ENCODE measurements at regions not wholly inside any gene's neighbourhood (a gene's known extent, or its start where the extent isn't known, plus 50 kb on each side); places are given as distances from the start of the nearest gene placed in this dataset.
"Not testable (repeated sequence)": the region's sequence is repeated elsewhere in the genome, so short reads cannot be mapped to it uniquely, and the experiment has no call there.

GRCh38 chr12:91711925-91712324 lies 433.7 kb downstream of the BTG1 start:
- not testable (repeated sequence) for DNase-seq

GRCh38 chr12:91706466-91706865 lies 439.2 kb downstream of the BTG1 start:
- no peak for DNase-seq

- no peak for DNase-seq
These were observed 441.2 kb downstream of the BTG1 start for GRCh38 chr12:91704446-91704845.

- DNase-seq: no peak
These were observed 442.0 kb downstream of the BTG1 start for GRCh38 chr12:91703491-91704283.

GRCh38 chr12:91702843-91703425 lies 442.7 kb downstream of the BTG1 start:
- DNase-seq: no peak

- DNase-seq: no peak
These were observed 449.7 kb downstream of the BTG1 start for GRCh38 chr12:91695964-91696363.

- DNase-seq: not testable (repeated sequence)
These were observed 450.2 kb downstream of the BTG1 start for GRCh38 chr12:91695406-91695805.

- DNase-seq: no peak
These were observed 455.1 kb downstream of the BTG1 start for GRCh38 chr12:91690531-91690930.

- DNase-seq: peak; percentile 4
These were observed 458.3 kb downstream of the BTG1 start for GRCh38 chr12:91687052-91688017.

- DNase-seq: no peak
These were observed 459.7 kb downstream of the BTG1 start for GRCh38 chr12:91685917-91686316.

- DNase-seq: no peak
These were observed 463.9 kb downstream of the BTG1 start for GRCh38 chr12:91681751-91682150.

- no peak for DNase-seq
These were observed 464.8 kb downstream of the BTG1 start for GRCh38 chr12:91680864-91681263.

GRCh38 chr12:91677556-91677955 lies 468.1 kb downstream of the BTG1 start:
- DNase-seq: no peak

GRCh38 chr12:91675401-91675800 lies 470.2 kb downstream of the BTG1 start:
- DNase-seq: no peak

- DNase-seq: no peak
These were observed 473.5 kb downstream of the BTG1 start for GRCh38 chr12:91672130-91672529.

GRCh38 chr12:91667694-91668093 lies 478.0 kb downstream of the BTG1 start:
- DNase-seq: no peak

GRCh38 chr12:91663744-91664143 lies 481.1 kb upstream of the DCN start:
- no peak for DNase-seq

- no peak for DNase-seq
These were observed 480.7 kb upstream of the DCN start for GRCh38 chr12:91663310-91663709.

GRCh38 chr12:91662021-91662420 lies 479.4 kb upstream of the DCN start:
- no peak for DNase-seq

- no peak for DNase-seq
These were observed 474.4 kb upstream of the DCN start for GRCh38 chr12:91657032-91657431.

- DNase-seq: no peak
These were observed 473.3 kb upstream of the DCN start for GRCh38 chr12:91655966-91656365.

- no peak for DNase-seq
These were observed 471.5 kb upstream of the DCN start for GRCh38 chr12:91654087-91654486.

- no peak for DNase-seq
These were observed 469.1 kb upstream of the DCN start for GRCh38 chr12:91651728-91652127.

- no peak for DNase-seq
These were observed 461.1 kb upstream of the DCN start for GRCh38 chr12:91643763-91644162.
